Jurkat, Clone E6-1 (cell line): ENCODE measurements at regions not wholly inside any gene's neighbourhood (a gene's known extent, or its start where the extent isn't known, plus 50 kb on each side); places are given as distances from the start of the nearest gene placed in this dataset.
A peak's percentile ranks its signal among the peaks of the same experiment; 100 is the strongest.

Experiments
- DNase-seq: peaks from one replicate; pipeline ENCODE4 v3.0.0-alpha.2; 2011; ENCODE audit warnings: low read depth, low spot score
- H3K4me3 ChIP-seq: 2 replicates; pipeline ENCODE4 v1.5.1; 2011; ENCODE audit warnings: mild to moderate bottlenecking, low read length, control low read depth, moderate library complexity

DNA sequence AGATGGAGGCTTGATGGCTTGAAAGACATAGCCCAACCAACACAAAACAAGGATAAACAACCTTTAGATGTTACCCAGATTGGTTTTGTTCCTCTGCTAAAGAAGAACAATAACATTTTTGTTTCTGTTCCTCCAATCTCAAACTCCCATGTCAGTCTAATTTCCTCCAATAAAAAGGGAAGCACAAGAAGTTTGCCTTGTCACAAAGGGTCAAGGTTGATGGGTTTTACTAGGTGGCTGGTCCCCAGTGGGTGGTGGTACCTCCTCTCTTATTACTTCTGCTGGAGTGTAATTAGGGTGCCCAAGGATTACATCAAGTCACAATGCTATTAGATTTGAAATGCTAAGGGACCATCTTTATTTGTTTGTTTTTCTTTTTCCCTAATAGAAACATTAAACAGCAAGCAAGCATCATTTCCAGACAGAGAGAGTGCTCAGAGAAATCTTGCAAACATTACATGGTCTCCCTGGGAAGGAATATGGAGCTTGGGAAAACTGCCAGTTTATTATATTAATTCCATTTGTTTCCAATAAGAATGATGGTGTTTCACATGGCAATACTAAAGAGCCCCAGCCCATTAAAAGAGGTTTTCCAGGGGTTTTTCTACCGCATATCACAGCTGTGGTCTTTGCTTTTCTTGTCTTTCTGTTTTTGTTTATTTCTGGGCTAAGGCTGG, 78.3 kb upstream of the AOAH start:
- H3K4me3 ChIP-seq: no peak overlapping the region
- DNase-seq: no peak

DNA sequence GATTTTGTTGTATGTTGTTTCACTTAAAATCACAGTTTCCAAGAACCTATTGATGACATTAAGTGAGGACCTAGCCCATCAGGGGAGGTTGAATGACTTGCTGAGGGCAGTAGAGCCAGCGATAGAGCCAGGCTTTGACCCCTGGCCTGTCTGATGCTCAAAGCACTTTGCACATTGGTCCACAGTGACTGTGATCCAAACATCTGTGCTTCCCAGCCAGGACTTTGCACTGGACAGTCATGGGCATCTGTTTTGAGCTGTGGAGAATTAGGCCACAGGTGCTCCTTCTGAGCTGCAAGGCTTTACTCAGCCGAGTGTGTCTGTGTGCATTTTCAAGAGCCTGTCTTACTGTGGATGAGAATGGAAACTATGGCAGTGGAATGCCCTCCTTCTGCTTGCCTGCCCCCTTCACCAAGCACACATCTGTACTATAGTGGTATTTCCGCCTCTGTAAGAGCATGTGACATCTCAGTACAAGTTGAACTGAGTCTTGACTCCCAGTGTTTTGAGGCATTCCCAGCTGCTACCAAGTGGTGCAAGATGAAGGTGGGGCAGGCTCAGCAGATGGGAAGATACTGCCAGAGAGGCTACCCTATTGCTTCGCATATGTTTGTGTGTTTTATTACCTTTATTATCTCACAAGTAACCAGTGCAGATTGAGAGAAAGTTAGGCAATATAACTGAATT, 72.7 kb upstream of the AOAH start:
- no peak for DNase-seq

DNA sequence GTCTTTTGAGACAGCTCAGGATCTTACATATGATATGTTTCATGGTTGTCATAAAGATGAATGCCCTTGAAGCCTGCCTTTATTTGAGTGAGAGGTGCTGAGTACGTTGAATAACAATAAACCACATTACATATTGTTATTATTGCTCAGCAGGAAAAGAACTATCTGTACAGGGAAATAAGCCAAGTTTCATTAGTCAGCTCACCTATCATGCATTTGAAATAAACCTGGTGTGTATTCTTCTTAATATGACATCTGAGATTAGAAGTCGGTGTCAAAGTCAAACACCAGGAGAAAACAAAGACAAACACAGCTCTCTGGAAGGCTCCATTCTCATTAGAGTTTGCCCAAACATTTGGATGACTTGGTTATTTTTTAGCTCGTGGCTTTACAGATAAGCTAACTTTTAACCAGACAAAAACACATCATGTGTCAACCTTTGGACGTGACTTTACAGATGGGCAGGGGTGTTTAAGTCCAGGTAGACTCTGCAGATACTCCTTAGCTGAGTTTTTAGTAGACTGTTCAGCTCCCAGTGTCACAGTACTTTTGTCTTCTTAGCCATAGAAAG, 71.2 kb upstream of the AOAH start:
- no peak overlapping the region for H3K4me3 ChIP-seq
- no peak for DNase-seq

More for the DNA sequence above, 72.7 kb upstream of the AOAH start:
- H3K4me3 ChIP-seq: no peak overlapping the region

DNA sequence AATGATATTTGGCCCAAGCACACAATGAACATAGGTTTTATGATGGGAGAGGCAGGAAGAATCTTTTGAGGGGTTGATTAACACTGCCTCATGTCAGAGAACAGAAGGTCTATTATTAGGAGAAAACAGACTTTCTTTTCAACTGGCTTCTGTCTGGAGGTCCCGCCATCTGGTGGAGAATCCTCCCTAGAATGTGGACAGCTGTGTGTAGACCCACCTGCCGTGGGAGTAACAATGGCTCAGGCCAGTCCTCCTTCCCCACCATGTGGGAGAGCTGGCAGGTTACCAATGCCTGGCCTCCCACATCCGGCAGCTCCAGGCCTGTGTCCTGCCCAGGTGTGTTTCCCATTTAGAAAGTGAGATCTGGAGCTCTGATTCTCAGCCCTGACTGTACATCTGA, 70.4 kb upstream of the AOAH start:
- peak; percentile 52 for DNase-seq

DNA sequence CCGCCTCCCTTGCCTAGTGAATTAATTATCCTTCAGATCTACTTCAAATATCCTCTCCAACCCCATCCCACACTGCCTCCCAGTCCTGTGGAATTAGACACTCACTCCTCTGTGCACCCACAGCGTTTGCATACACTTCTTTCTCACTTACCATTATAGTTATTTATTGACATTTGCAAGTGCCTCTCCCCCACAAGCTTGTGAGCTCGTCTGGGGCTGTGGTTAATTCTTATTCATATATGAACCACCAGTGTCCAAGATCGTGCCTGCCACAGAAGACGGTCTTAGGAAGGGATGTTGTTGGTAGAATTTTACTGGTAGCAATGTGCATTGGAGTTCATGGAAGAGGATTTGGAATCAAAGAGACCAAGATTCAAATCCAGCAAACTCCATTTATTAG, 68.1 kb upstream of the AOAH start:
- no peak for DNase-seq
- H3K4me3 ChIP-seq: no peak overlapping the region

More for the DNA sequence above, 70.4 kb upstream of the AOAH start:
- no peak overlapping the region for H3K4me3 ChIP-seq

DNA sequence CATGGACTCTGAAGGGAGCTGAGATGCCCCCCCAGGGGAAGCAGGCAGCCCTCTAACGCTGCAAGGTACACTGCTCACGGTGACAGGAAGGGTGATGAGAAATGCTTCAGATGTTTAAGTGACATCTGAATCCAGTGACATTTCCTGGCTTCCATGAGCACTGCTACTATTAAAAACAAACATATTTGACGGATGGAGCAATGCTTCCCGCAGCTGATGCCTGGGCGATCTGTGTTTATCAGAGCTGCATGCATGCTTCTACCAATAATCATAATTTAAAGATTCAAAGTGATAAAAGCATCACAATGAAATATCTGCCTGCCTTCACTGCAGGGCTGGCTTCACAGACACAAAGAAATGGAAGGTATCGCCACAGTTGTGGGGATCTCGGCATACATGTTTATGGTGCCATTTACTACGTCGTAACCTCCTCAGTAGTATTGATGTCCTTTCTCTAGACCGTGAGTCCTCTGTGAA, 66.1 kb upstream of the AOAH start:
- no peak overlapping the region for H3K4me3 ChIP-seq
- DNase-seq: no peak

DNA sequence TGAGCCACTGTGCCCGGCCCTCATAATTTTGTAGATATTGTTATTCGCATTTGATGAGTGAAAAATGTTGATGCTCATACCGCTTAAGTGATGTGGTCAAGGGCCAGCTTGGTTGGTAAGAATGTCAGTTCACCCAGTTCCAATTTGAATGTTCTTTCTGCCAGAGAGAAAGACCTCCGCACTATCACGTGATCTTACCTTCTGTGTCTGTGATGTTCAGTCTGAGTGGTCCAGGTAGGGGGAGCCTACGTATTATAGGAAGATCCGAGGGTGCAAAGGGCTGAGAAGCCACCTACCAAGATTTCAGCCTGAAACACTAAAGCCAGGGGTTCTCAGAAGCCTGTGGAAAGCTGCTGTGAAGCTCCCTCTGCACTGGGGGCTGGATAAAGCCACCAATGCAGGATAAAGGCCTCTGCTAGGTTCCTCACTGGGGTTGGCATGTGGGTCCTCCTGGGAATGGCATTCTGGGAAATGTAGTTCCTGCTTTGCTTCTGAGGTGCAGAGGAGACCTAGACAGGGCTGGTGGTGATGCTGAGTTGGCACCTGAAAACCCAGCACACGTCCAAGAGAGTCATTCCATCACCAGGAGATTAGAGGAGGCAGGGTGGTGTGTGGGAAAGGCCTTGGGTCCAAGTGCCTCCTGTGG, 64.7 kb upstream of the AOAH start:
- no peak for DNase-seq
- H3K4me3 ChIP-seq: no peak overlapping the region

DNA sequence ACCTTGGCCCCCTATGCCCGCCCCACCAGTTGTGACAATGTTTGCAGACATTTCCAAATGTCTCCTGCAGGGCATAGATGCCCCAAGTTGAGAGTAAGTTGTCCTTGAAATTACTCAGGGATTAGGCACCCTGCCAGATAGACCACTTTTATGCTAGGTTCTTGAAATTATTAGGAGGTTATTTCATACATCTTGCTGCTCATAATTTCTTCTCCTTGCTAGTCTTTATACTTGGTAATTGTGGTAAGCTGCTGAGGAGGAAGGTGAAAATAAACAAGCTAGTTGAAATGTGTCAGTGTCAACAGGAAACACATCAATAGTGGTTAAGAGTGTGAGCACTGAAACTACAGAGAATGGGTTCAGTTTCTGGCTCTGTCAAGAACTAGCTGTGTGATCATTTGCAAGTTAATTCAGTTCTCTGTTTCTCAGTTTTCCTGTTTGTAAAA, 63.7 kb upstream of the AOAH start:
- peak; percentile 65 for DNase-seq
- H3K4me3 ChIP-seq: no peak overlapping the region

DNA sequence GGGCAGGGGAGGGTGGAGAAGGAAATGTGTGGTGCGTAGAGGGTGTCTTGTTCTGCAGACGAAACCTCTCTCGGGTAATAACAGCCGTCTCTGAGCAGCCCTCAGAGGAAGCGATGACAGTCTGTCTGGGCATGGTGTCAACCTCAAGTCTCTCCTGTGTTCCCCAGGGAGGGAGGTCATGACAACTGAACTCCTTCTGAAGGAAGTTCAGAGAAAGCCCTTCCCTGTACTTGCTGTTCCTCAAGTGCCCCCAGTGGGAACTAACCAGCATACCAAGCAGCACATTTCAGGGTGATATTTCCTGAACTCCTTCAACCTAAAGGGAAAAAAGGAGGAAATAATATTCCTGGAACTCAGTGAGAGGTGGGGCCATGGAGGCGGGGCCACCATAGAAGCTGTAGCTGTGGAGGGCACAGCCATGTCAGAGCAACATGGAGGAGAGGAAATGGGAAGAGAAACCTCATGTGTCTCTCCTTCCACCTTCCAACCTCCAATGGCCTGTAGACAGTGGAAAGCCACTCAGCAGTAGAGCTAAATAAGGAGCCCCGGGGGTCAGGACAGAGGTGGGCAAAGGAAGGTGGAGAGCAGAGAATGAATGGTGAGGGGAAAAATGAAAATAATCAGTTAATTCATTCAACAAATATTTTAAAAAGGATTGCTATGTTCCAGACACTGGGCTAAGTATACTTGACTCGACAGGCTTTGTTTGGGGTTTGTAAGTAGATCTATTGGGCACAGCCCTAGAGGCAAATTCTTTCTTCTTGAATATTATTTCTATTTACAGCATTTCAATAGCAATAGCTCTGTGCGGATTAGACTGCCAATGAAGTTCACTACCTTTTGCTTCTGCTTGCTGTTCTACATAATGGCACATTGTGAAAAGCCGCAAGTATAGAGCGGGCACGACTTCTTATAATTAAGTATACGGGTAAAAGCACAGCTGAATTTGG, 61.0 kb upstream of the AOAH start:
- peak; percentile 82 for DNase-seq

DNA sequence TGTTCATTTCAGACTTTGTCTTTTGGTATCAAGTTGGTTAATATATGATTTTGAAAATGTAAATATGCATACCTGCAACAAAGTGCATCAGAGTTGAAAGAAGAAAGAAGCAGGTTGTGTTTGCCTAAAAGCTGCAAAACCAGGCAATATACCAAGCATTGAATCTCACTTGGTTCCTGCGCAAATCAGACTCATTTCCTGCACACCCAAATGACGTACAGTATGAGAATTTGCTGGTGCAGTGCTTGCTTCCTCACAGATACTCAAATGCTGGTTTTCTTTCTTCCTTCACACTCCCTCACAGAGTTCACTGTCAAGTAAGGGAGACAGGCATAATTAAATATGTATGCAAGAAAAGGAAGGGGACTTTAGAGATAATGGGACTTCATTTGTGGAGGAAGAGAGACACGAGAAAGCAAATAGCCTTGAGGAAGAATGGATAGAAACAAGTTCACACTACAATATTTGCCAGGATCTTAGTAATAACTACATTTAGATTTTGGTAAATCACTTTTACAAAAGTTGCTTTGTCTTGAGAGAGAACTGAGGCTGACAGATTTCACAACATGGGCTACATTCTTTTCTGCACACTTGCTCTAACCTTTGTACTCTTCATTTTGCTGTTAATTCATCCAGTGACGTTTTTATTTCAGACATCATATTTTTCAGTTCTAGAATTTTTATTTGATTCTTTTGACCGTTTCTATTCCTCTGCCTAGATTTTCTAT, 56.9 kb upstream of the AOAH start:
- DNase-seq: no peak
- no peak overlapping the region for H3K4me3 ChIP-seq

More for the DNA sequence above, 61.0 kb upstream of the AOAH start:
- no peak overlapping the region for H3K4me3 ChIP-seq

DNA sequence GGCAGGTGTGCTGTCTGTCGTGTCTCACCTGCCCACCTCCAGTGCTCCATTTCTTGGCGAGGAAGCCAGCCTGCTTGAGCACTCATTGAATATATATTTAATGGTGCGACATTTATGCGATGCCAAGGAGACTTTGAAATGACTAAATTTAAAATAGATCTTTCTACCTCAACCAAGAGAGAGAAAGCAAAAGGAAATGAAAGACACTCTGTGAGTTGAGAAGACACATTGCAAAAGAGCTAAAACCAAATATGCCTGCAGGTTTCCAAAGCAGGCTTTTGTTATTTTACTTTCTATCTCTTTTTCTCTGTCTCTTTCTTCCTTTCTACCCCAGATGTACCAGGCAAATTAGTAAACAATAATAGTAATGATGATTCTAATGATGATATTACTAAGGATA, 53.6 kb upstream of the AOAH start:
- no peak overlapping the region for H3K4me3 ChIP-seq
- no peak for DNase-seq

DNA sequence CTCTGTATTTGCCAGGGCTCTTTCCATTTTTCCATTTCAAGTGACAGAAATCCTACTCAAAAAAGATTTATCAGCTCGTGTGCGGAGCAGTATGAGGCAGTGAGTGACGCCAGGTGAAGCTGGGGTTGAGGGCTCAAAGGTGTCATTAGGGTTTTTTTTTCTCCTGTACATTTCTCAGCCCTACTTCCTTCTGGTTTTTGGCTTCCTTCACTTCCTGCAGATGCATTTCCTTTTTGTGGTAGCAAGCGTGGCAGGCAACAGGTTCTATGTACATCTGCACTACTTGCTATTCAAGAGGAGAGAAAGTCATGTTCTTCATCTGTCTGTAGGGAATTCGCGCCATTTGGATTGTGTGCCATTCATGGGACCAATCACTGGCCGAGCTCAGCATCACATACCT, 52.8 kb upstream of the AOAH start:
- no peak overlapping the region; the same call in 1 of the 2 replicates for H3K4me3 ChIP-seq
- DNase-seq: peak; percentile 90

DNA sequence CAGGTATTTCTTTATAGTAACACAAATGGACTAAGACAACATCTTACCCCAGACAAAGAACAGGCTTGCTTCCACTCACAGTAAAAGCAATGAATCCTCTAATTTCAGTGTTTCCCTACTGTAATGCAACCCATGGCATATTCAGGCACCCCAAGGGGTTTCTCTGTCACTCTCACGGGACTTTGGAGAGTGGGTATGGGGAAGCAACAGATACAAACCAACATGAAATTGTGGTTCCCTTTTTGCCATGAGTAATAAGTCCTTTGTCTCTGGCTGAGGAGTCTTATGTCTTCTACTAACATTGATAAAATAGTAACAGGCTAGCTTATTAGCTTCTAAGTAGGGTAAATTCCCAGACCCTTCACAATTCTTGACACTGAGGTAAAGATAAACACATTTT, 51.4 kb upstream of the AOAH start:
- DNase-seq: no peak
- no peak overlapping the region for H3K4me3 ChIP-seq

DNA sequence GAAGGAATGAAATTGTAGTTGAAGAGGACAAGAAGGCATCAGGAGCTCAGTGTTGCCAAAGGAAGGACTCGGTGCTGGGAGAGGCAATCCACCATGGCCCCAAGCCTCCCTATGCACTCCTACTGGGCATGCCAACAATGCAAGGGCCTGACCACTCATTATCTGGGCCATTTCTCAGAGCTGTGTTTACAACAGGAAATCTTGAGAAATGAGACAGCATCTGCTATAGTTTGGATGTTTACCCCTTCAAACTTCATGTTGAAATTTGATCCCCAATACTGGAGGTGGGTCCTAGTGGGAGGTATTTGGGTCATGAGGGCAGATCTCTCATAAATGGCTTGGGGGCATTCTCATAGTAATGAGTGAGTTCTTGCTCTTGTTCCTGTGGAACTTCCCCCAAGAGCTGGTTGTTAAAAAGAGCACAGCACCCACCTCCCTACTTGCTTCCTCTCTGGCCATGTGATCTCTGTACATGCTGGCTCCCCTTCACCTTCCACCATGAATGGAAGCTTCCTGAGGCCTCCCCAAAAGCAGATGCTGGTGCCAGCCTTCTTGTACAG, 50.8 kb upstream of the AOAH start:
- no peak for DNase-seq
- no peak overlapping the region for H3K4me3 ChIP-seq
